Fibroblast of lung (primary cell): ENCODE measurements at regions not wholly inside any gene's neighbourhood (a gene's known extent, or its start where the extent isn't known, plus 50 kb on each side); places are given as distances from the start of the nearest gene placed in this dataset.

Experiments used
- CTCF ChIP-seq, 2 donors: IDR thresholded peaks in 1 of 2; conservative IDR thresholded peaks in 1 of 2; 1 replicate in 1 of 2; 2 replicates in 1 of 2; pipeline ENCODE4 v1.5.1; 2011 to 2012; ENCODE audit warnings: low read length in 2 of 2, control low read depth in 1 of 2, inconsistent platforms in 1 of 2, low read depth in 1 of 2, mild to moderate bottlenecking in 1 of 2
- EZH2 ChIP-seq: IDR thresholded peaks from 2 replicates; pipeline ENCODE4 v1.5.1; 2012; ENCODE audit warnings: low read length, control low read depth, mild to moderate bottlenecking; ENCODE audit errors: missing control alignments

- TF ChIP-seq CTCF (conservative IDR thresholded peaks at IDR 0.05 in 1 of 2, IDR thresholded peaks at IDR 0.05 in 1 of 2; ENCODE audit: low read depth in 1 of 2, low read length in 2 of 2): no peak
- no peak for TF ChIP-seq EZH2
Observed at GRCh38 chr20:24747881-24748595, 201.0 kb upstream of the CST7 start.
